GM03348 (cell line): ENCODE measurements at regions not wholly inside any gene's neighbourhood (a gene's known extent, or its start where the extent isn't known, plus 50 kb on each side); places are given as distances from the start of the nearest gene placed in this dataset.

ENCODE experiments used
- DNase-seq: peaks from one replicate; pipeline ENCODE4 v3.0.0; 2012; ENCODE audit warnings: low spot score

GRCh38 chr5:8857051-8857450 is 688.8 kb downstream of the SEMA5A start:
- DNase-seq: peak; percentile 30

- no peak for DNase-seq
These were observed 684.1 kb downstream of the SEMA5A start for GRCh38 chr5:8861764-8862163.

- peak; percentile 17 for DNase-seq
These were observed 681.8 kb downstream of the SEMA5A start for GRCh38 chr5:8864053-8864452.

GRCh38 chr5:8865266-8865665 is 680.6 kb downstream of the SEMA5A start:
- no peak for DNase-seq

- no peak for DNase-seq
These were observed 680.0 kb downstream of the SEMA5A start for GRCh38 chr5:8865686-8866374.

GRCh38 chr5:8868283-8868682 is 677.6 kb downstream of the SEMA5A start:
- no peak for DNase-seq

- peak; percentile 11 for DNase-seq
These were observed 675.9 kb downstream of the SEMA5A start for GRCh38 chr5:8869932-8870331.

- DNase-seq: no peak
These were observed 675.4 kb downstream of the SEMA5A start for GRCh38 chr5:8870349-8870958.

- DNase-seq: no peak
These were observed 674.9 kb downstream of the SEMA5A start for GRCh38 chr5:8870959-8871355.

GRCh38 chr5:8871446-8871845 is 674.4 kb downstream of the SEMA5A start:
- no peak for DNase-seq

GRCh38 chr5:8875722-8876121 is 670.2 kb downstream of the SEMA5A start:
- DNase-seq: no peak

- no peak for DNase-seq
These were observed 666.6 kb downstream of the SEMA5A start for GRCh38 chr5:8879248-8879647.

- DNase-seq: no peak
These were observed 661.8 kb downstream of the SEMA5A start for GRCh38 chr5:8884029-8884428.

GRCh38 chr5:8892926-8893325 is 652.9 kb downstream of the SEMA5A start:
- DNase-seq: no peak

- no peak for DNase-seq
These were observed 651.8 kb downstream of the SEMA5A start for GRCh38 chr5:8894031-8894430.

GRCh38 chr5:8895062-8895461 is 650.8 kb downstream of the SEMA5A start:
- no peak for DNase-seq

GRCh38 chr5:8895599-8895998 is 650.3 kb downstream of the SEMA5A start:
- DNase-seq: no peak

- no peak for DNase-seq
These were observed 648.6 kb downstream of the SEMA5A start for GRCh38 chr5:8897316-8897715.

GRCh38 chr5:8905021-8905420 is 640.9 kb downstream of the SEMA5A start:
- peak; percentile 13 for DNase-seq

- peak; percentile 7 for DNase-seq
These were observed 639.4 kb downstream of the SEMA5A start for GRCh38 chr5:8906303-8906967.

- peak; percentile 55 for DNase-seq
These were observed 638.6 kb downstream of the SEMA5A start for GRCh38 chr5:8907168-8907868.

GRCh38 chr5:8908055-8908683 is 637.7 kb downstream of the SEMA5A start:
- peak; percentile 23 for DNase-seq
